Panc1 (cell line): ENCODE measurements at regions not wholly inside any gene's neighbourhood (a gene's known extent, or its start where the extent isn't known, plus 50 kb on each side); places are given as distances from the start of the nearest gene placed in this dataset.
"Not testable (repeated sequence)": the region's sequence is repeated elsewhere in the genome, so short reads cannot be mapped to it uniquely, and the experiment has no call there.

Experiments used
- ATAC-seq: fragments of 200-7000 bp; cut with Tn5 transposase; 2 replicates; pipeline ENCODE4 v1.9.1; 2020; ENCODE audit warnings: mild to moderate bottlenecking, moderate library complexity
- BruUV-seq: library from RNA; stranded (reverse); fragments of 400-500 nt; replicated peaks from 2 replicates; lab custom pipeline; 2021; lab: Mats Ljungman, UMichigan
- CTCF ChIA-PET: fragments of 300-600 bp; sonication (Branson Sonifier 250); formaldehyde crosslinking; loops from one replicate; lab custom pipeline; 2022; ENCODE audit warnings: antibody characterized with exemption; lab: Charles Lee
- POLR2A ChIA-PET: fragments of 300-600 bp; sonication (Branson Sonifier 250); formaldehyde crosslinking; loops from one replicate; lab custom pipeline; 2022; ENCODE audit warnings: antibody characterized with exemption; lab: Charles Lee
- DNase-seq: peaks from one replicate; pipeline ENCODE4 v3.0.0-alpha.2; 2010; ENCODE audit warnings: low read depth, low spot score
- H3K27ac ChIP-seq: 2 replicates; pipeline ENCODE4 v1.5.1; 2011; ENCODE audit warnings: mild to moderate bottlenecking, low read length, inconsistent platforms
- H3K27me3 ChIP-seq: fragments of 200-500 bp; sonication (Bioruptor generic); 2 replicates; pipeline ENCODE4 v1.6.0; 2014; ENCODE audit warnings: low read length, inconsistent platforms; ENCODE audit not compliant: control insufficient read depth, insufficient read depth
- H3K36me3 ChIP-seq: fragments of 200-500 bp; sonication (Bioruptor generic); 2 replicates; pipeline ENCODE4 v1.5.1; 2014; ENCODE audit warnings: inconsistent platforms, mild to moderate bottlenecking, low read length, moderate library complexity; ENCODE audit not compliant: control insufficient read depth, insufficient read depth
- H3K4me1 ChIP-seq: 2 replicates; pipeline ENCODE4 v1.5.1; 2011; ENCODE audit warnings: inconsistent platforms, mild to moderate bottlenecking, low read length, moderate library complexity; ENCODE audit not compliant: control insufficient read depth, insufficient read depth
- H3K4me3 ChIP-seq, 2 experiments: 2 replicates each; pipeline ENCODE4 v1.5.1; 2011 to 2012; ENCODE audit warnings: low read depth in 2 of 2, low read length in 2 of 2, mild to moderate bottlenecking in 2 of 2, inconsistent platforms in 1 of 2, moderate library complexity in 1 of 2
- H3K9me3 ChIP-seq: fragments of 200-500 bp; sonication (Bioruptor generic); 2 replicates; pipeline ENCODE4 v1.5.1; 2014; ENCODE audit warnings: low read depth, mild to moderate bottlenecking, inconsistent platforms, low read length, moderate library complexity; ENCODE audit not compliant: control insufficient read depth, insufficient read depth
- POLR2AphosphoS5 ChIP-seq: IDR thresholded peaks from 2 replicates; pipeline ENCODE4 v1.6.1; 2012; ENCODE audit warnings: mild to moderate bottlenecking, low read depth, low read length, moderate library complexity
- SIN3A ChIP-seq: IDR thresholded peaks from 2 replicates; pipeline ENCODE4 v1.6.1; 2012; ENCODE audit warnings: low read depth, mild to moderate bottlenecking, low read length, moderate library complexity, borderline replicate concordance; ENCODE audit not compliant: insufficient read depth
- TCF7L2 ChIP-seq: IDR thresholded peaks from 2 replicates; pipeline ENCODE4 v1.6.1; 2011; ENCODE audit warnings: mild to moderate bottlenecking, low read depth, low read length, inconsistent platforms
- in situ Hi-C: cut with HindIII; loops from 2 replicates; pipeline ENCODE4 v1.10.0; 2016; ENCODE audit warnings: low sequenced_read_pairs, low pct_unique_long_range_greater_than_20kb
- intact Hi-C: fragments of 100-400 bp; cut with micrococcal nuclease; formaldehyde crosslinking; loops from one replicate; pipeline ENCODE4 v1.10.0; 2022; ENCODE audit not compliant: unreplicated experiment
- TF ChIP-seq, protein P1 (sequence below), 2 experiments: IDR thresholded peaks; 2 replicates each; pipeline ENCODE4 v1.6.1; 2011 to 2012; ENCODE audit warnings: low read depth in 2 of 2, control low read depth in 1 of 2, low read length in 1 of 2, mild to moderate bottlenecking in 1 of 2, moderate library complexity in 1 of 2; ENCODE audit not compliant: insufficient read depth in 1 of 2
- TF ChIP-seq, protein P2 (sequence below): fragments of 450-650 bp; IDR thresholded peaks from 2 replicates; pipeline ENCODE4 v1.5.1; 2017; ENCODE audit warnings: mild to moderate bottlenecking

DNA sequence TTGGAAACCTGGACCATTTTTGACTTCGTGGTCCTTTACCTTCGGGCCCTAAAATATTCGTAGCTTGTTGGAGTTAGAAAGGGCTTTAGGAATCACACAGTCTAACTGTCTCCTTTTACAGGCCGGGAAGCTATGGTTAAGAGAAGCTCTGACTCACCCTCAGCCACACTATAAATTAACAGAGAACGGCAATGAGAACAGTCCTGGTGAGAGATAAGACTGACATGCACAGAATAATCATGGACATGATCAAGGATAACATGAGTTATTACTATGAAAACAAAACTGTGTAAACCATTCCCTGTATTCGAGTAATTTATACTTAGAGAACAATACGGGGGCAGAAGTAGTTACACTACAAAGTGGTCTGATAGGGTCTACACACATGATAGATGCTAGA lies 162.5 kb upstream of the MALRD1 start:
- no peak overlapping the region for H3K27ac ChIP-seq
- POLR2A ChIA-PET, result no interaction called here
- DNase-seq, result no peak
- H3K36me3 ChIP-seq, result no peaks in the 10 kb centered on the region
- no peaks in the 10 kb centered on the region for H3K9me3 ChIP-seq
- in situ Hi-C loops, result no loop called here
- no peaks in the 10 kb centered on the region for H3K27me3 ChIP-seq
- no peak for ATAC-seq
- CTCF ChIA-PET, result no interaction called here
- TF ChIP-seq SIN3A, result no peak
- TF ChIP-seq, protein P1, sequence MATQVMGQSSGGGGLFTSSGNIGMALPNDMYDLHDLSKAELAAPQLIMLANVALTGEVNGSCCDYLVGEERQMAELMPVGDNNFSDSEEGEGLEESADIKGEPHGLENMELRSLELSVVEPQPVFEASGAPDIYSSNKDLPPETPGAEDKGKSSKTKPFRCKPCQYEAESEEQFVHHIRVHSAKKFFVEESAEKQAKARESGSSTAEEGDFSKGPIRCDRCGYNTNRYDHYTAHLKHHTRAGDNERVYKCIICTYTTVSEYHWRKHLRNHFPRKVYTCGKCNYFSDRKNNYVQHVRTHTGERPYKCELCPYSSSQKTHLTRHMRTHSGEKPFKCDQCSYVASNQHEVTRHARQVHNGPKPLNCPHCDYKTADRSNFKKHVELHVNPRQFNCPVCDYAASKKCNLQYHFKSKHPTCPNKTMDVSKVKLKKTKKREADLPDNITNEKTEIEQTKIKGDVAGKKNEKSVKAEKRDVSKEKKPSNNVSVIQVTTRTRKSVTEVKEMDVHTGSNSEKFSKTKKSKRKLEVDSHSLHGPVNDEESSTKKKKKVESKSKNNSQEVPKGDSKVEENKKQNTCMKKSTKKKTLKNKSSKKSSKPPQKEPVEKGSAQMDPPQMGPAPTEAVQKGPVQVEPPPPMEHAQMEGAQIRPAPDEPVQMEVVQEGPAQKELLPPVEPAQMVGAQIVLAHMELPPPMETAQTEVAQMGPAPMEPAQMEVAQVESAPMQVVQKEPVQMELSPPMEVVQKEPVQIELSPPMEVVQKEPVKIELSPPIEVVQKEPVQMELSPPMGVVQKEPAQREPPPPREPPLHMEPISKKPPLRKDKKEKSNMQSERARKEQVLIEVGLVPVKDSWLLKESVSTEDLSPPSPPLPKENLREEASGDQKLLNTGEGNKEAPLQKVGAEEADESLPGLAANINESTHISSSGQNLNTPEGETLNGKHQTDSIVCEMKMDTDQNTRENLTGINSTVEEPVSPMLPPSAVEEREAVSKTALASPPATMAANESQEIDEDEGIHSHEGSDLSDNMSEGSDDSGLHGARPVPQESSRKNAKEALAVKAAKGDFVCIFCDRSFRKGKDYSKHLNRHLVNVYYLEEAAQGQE (IDR thresholded peaks at IDR 0.05; ENCODE audit: insufficient read depth in 1 of 2, low read depth in 2 of 2, low read length in 1 of 2), result no peak
- TF ChIP-seq POLR2AphosphoS5, result no peak
- TF ChIP-seq, protein P2, sequence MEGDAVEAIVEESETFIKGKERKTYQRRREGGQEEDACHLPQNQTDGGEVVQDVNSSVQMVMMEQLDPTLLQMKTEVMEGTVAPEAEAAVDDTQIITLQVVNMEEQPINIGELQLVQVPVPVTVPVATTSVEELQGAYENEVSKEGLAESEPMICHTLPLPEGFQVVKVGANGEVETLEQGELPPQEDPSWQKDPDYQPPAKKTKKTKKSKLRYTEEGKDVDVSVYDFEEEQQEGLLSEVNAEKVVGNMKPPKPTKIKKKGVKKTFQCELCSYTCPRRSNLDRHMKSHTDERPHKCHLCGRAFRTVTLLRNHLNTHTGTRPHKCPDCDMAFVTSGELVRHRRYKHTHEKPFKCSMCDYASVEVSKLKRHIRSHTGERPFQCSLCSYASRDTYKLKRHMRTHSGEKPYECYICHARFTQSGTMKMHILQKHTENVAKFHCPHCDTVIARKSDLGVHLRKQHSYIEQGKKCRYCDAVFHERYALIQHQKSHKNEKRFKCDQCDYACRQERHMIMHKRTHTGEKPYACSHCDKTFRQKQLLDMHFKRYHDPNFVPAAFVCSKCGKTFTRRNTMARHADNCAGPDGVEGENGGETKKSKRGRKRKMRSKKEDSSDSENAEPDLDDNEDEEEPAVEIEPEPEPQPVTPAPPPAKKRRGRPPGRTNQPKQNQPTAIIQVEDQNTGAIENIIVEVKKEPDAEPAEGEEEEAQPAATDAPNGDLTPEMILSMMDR, result no peak
- TF ChIP-seq TCF7L2, result no peak
- no peak overlapping the region for H3K4me3 ChIP-seq
- no peaks in the 10 kb centered on the region for H3K4me1 ChIP-seq
- no TSS peak for BruUV-seq
- intact Hi-C loops, result no loop called here

DNA sequence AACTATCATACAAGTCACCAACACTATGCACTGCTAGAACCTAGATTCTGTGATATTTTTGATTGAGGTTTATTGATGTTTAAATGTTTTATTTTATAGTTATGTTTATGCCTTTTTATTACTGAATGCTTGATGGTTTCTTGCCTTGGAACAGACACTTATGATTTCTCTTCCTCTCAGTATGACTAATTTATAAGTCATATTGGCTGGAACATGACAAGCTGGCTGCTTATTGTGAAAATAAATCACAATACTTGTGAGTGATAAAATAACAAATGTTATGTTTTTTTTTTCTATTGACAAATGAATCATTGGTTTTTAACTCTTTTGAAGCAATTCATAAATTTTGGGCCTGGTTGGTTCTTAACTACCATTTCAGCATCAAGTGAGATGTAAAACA lies 142.0 kb upstream of the MALRD1 start:
- CTCF ChIA-PET, result no interaction called here
- H3K36me3 ChIP-seq, result no peaks in the 10 kb centered on the region
- POLR2A ChIA-PET, result no interaction called here
- no peaks in the 10 kb centered on the region for H3K9me3 ChIP-seq
- intact Hi-C loops, result no loop called here
- no peaks in the 10 kb centered on the region for H3K4me1 ChIP-seq
- no peak for DNase-seq
- ATAC-seq, result no peak
- H3K4me3 ChIP-seq, result no peak overlapping the region
- no TSS peak for BruUV-seq
- no peak overlapping the region for H3K27ac ChIP-seq
- in situ Hi-C loops, result no loop called here
- H3K27me3 ChIP-seq, result no peaks in the 10 kb centered on the region
- TF ChIP-seq TCF7L2, result no peak
- no peak for TF ChIP-seq SIN3A
- no peak for TF ChIP-seq POLR2AphosphoS5
- TF ChIP-seq, protein P2, result no peak
- TF ChIP-seq, protein P1 (IDR thresholded peaks at IDR 0.05; ENCODE audit: insufficient read depth in 1 of 2, low read depth in 2 of 2, low read length in 1 of 2), result no peak

DNA sequence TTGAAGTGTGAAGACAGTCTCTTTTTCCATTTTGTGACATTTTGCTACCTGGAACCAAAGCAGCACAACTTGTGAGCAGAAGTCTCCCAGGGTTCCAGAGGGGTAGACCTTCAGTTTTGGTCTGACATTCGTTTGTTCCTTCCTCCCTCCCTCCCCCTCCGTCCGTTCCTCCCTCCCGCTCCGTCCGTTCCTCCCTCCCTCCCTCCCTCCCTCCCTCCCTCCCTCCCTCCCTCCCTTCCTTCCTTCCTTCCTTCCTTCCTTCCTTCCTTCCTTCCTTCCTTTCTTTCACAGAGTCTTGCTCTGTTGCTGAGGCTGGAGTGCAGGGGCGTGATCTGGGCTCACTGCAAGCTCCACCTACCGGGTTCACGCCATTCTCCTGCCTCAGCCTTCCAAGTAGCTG lies 131.2 kb upstream of the MALRD1 start:
- H3K27ac ChIP-seq, H3K27me3 ChIP-seq, intact Hi-C loops, CTCF ChIA-PET, ATAC-seq, DNase-seq, H3K4me3 ChIP-seq, in situ Hi-C loops, H3K9me3 ChIP-seq, H3K4me1 ChIP-seq, H3K36me3 ChIP-seq, POLR2A ChIA-PET, BruUV-seq: not testable (repeated sequence)
